Dermis blood vessel endothelial cell (primary cell): ENCODE measurements at regions not wholly inside any gene's neighbourhood (a gene's known extent, or its start where the extent isn't known, plus 50 kb on each side); places are given as distances from the start of the nearest gene placed in this dataset.
"Not testable (repeated sequence)": the region's sequence is repeated elsewhere in the genome, so short reads cannot be mapped to it uniquely, and the experiment has no call there.

ENCODE experiments used
- DNase-seq: peaks from one replicate; pipeline ENCODE4 v3.0.0; 2010

DNA sequence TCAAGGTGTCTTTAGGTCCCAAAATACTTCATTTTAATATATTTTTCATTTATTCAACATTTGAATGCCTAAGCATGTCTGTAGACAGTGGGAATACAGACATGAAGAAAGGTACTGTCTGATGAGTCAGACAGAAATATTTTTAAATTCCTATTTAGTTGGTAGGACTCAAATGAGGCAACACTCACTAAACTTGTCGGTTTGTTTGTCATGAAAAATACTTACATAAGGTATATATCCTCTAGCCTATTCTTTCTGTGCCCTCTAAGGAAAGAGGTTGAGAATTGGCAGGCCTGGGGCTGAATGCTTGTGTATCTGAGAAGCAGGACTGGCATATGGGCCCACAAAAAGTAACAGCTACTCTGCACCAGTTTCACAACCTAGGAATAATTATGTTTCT lies 423.6 kb upstream of the MDFIC2 start:
- no peak for DNase-seq

DNA sequence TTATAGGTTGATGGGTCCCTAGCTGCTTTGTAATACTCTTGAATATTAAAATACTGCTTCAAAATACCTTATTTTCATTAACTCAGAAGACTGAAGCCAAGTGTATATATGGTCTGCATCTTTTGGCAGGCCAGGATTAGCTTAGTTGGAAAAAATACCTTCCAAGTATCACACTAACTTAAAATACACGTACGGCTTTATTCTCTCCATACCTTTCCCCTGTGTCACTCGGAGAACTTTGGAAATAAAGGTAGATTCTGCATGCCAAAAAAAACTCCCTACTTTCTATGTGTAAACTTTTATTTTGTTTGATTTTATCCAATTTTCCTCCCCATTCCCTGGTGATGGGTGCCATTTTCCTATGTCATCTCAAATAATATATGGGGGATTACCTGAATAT lies 422.3 kb upstream of the MDFIC2 start:
- no peak for DNase-seq

- no peak for DNase-seq
These were observed 418.6 kb upstream of the MDFIC2 start for GRCh38 chr3:70731046-70731445.

- DNase-seq, result no peak
These were observed 417.4 kb upstream of the MDFIC2 start for GRCh38 chr3:70729845-70730244.

DNA sequence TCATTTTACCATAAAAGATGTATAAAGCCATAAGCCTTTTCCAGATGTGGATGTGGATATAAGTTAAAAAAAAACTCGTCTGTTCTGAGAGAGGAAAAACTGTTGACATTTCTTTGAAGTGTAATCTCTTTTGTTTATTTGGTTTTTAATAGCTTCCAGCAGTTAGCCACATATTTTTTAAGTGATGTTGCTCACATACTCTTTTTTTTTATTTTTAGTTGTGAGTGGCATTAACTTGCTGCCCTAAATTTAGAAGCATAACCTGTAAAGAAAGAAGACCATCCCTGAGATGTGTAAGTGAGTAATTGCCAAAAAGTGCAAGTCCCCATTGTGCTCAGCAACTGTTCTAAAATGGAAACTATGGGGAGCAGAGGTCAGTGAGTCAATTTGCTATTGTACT lies 415.9 kb upstream of the MDFIC2 start:
- no peak for DNase-seq

DNA sequence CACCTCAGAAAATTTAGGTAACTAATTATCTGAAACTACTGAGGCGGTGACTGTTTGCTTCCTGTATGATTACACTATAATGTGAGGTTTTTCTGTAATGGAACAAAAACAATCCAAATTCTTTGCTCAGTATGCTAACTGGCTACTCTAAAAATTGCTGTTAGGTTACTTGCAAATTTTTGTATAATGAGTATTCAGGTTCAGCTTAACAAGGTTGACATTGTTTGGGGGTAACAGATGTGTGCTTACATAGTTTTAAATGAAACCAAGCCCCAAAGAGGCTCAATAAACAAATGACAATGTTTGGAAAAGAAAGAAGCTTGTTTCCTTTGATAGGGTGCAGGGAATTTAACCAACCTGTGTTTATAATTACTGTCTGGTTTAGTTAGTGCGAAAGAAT lies 414.5 kb upstream of the MDFIC2 start:
- DNase-seq, result peak; percentile 11

- no peak for DNase-seq
These were observed 413.9 kb upstream of the MDFIC2 start for GRCh38 chr3:70726096-70726938.

- no peak for DNase-seq
These were observed 409.6 kb upstream of the MDFIC2 start for GRCh38 chr3:70722018-70722417.

- DNase-seq, result peak; percentile 83
These were observed 404.4 kb upstream of the MDFIC2 start for GRCh38 chr3:70716832-70717231.

DNA sequence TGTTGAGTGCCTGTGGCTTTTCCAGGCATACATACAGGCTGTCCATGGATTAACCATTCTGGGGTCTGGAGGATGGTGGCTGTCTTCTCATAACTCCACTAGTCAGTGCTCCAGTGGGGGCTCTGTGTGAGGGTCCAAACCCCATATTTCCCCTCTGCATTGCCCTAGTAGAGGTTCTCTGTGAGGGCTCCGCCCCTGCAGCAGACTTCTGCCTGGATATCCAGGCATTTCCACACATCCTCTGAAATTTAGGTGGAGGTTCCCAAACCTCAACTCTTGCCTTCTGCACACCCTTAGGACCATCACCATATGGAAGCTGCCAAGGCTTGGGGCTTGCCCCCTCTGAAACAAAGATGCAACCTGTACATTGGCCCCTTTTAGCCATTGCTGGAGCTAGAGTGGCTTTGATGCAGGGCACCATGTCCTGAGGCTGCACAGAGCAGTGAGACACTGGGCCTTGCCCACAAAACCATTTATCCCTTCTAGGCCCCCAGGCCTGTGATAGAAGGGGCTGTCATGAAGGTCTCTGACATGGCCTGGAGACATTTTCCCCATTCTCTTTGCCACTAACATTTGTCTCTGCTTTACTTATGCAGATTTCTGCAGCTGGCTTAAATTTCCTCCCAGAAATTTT lies 400.1 kb upstream of the MDFIC2 start:
- no peak for DNase-seq

DNA sequence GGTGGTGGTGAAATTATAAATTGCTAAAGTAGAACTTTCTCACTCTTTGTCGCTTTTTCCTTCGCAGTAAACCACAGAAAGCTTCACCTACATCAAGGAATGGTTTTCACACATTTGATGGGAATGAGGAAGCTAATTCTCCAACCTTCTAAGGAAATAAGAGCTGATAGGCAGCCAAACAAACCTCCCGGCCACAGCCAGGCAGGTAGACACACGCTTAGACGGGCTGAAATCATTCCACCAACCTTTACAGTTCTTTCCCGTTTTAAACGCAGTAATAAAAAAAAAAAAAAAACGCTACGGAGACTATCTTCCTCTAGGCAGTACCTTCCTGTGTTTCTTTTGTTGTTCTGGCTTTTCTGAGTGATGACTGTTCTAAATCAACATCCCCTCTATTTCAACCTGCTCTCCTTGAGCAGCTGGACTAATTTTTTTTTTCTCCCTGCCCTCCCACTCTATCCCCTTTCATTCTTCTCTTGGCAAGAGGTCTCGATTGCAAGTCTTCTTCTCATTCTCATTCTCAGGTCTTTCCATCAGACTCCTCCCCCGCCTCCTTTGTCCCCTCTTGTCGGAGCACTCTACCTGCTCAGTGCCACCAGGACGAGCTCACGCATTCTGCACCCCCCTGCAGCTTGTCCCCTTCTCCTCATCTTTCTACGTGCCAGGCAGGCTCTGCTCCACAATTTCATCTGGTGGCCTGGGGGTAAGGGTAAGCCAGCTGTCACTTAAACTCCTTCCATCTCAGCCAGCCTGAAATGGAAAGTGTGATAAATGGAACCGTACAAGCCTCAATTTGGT lies 391.1 kb upstream of the MDFIC2 start:
- DNase-seq, result peak; percentile 5

GRCh38 chr3:70702132-70702531 lies 389.7 kb upstream of the MDFIC2 start:
- DNase-seq, result peak; percentile 53

GRCh38 chr3:70684701-70685100 lies 372.3 kb upstream of the MDFIC2 start:
- DNase-seq, result no peak

DNA sequence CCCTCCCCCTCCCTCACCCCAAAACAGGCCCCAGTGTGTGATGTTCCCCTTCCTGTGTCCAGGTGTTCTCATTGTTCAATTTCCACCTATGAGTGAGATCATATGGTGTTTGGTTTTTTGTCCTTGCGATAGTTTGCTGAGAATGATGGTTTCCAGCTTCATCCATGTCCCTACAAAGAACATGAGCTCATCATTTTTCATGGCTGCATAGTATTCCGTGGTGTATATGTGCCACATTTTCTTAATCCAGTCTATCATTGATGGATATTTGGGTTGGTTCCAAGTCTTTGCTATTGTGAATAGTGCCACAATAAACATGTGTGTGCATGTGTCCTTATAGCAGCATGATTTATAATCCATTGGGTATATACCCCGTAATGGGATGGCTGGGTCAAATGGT lies 363.4 kb upstream of the MDFIC2 start:
- not testable (repeated sequence) for DNase-seq

- no peak for DNase-seq
These were observed 346.3 kb upstream of the MDFIC2 start for GRCh38 chr3:70658513-70659310.

DNA sequence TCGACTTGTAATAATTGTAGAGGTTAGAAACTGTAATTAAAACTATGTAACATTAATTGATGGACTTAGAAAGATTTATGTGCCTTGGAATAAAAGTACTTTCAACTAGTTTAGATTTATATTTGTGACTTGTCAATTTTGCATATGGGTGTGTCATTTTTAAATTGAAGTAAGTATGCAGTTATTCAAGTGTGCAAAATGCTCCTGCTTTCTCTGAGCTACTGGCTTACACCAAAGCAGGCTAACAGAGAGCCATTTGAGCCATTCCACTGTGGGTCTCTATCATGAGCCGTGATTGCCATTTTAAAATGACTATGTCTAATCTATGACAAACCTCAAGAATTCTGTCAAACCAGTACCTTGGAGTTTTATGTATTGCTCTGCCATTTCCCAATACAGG lies 345.0 kb upstream of the MDFIC2 start:
- DNase-seq, result no peak

DNA sequence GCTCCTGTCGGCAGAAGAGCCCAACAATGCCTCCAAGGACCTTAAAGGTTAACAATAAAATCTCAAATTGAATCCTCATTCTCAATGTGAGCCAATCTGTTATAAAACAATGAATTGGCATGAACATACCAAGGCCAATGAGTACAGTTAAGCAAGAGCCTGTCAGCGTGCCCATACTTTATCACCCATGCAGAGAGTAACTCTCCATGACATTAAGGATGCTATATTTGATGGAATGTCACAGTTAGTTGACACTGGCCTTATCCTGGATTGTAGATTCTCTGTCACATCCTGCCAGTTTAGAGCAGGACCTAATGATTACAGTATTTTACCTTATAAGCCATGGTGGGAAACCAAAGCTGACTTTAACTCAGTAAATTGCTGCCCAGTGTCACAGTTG lies 335.4 kb upstream of the MDFIC2 start:
- no peak for DNase-seq

DNA sequence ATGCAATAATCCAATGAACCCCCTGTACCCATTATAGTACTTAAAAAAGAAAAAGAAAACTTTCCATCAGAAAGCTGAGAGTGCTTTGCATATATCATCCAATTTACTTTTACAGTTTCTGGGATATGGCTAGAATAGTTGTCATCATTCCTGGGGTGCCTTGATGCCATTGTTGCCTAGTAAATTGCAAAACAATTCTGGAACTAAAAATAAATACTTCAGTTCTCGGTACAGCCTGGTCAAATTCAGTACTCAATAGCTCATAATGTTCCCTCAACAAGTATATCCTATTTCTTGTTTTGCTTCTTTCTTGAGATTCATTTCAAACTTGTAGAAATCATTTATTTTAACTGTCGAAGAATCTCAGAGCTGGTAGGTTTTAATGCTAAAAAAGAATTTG lies 334.7 kb upstream of the MDFIC2 start:
- DNase-seq, result no peak

DNA sequence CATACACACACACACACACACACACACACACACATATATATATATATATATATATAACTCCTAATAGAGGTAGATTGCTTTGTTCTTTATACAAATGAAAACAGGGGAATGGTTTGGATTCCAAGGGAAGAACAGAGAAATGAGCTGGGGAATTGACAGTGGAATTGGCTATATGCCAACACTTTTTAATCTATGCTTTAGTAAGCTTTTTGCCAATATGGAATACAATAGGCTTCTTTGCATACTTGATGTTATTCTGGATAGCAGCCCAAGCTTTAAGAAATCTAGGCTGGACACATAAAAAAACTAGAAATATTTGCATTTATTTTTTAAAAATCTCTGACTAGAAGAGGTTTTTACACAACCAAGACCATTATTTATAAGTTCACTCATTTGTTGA lies 334.2 kb upstream of the MDFIC2 start:
- no peak for DNase-seq

- no peak for DNase-seq
These were observed 328.0 kb upstream of the MDFIC2 start for GRCh38 chr3:70640481-70640880.

GRCh38 chr3:70635301-70635700 lies 322.9 kb upstream of the MDFIC2 start:
- no peak for DNase-seq

DNA sequence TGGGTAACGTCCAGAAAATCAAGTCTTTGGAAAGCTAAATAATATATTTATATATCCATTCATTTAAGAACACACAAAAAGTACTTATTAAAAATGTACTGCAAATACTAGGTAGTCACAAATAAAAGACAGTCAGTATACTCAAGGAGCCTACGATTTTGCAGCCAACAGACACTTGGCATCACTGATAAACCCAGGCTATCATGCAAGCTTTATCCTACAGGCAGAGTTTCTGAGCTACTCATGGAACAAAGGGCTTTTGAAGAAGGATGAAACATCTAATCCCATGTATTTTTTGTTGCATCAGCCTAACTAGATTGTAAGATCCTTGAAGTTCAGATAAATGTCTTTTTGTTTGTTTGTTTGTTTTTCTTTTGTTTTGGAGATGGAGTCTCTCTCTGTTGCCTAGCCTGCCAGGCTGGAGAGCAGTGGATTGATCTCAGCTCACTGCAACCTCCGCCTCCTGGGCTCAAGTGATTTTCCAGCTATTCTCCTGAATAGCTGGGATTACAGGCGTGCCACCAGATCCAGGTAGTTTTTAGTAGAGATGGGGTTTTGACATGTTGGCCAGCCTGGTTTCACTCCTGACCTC lies 319.4 kb upstream of the MDFIC2 start:
- DNase-seq, result no peak
